ENCODE measurements at regions not wholly inside any gene's neighbourhood (a gene's known extent, or its start where the extent isn't known, plus 50 kb on each side); places are given as distances from the start of the nearest gene placed in this dataset.

GRCh38 chr20:48395816-48396546 is 431.8 kb downstream of the PREX1 start:
- TF ChIP-seq EP300 (IDR thresholded peaks at IDR 0.05; ENCODE audit: borderline replicate concordance) (no peak), TEAD4 (IDR thresholded peaks at IDR 0.05) (no peak), CEBPB (IDR thresholded peaks at IDR 0.05) (no peak), RAD21 (IDR thresholded peaks at IDR 0.05; ENCODE audit: low read depth) (no peak), TCF12 (IDR thresholded peaks at IDR 0.05; ENCODE audit: low read depth) (no peak), ZBTB7A (IDR thresholded peaks at IDR 0.05; ENCODE audit: low read depth) (no peak), CREB1 (IDR thresholded peaks at IDR 0.05; ENCODE audit: low read depth) (no peak), EGR1 (IDR thresholded peaks at IDR 0.05) (no peak), NFIC (IDR thresholded peaks at IDR 0.05) (no peak), FOXM1 (IDR thresholded peaks at IDR 0.05; ENCODE audit: borderline replicate concordance, low read depth) (no peak), TAF1 (IDR thresholded peaks at IDR 0.05; ENCODE audit: low read depth) (no peak), USF1 (IDR thresholded peaks at IDR 0.05) (no peak)
- TF ChIP-seq, protein P1, sequence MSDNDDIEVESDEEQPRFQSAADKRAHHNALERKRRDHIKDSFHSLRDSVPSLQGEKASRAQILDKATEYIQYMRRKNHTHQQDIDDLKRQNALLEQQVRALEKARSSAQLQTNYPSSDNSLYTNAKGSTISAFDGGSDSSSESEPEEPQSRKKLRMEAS (IDR thresholded peaks at IDR 0.05): no peak
- TF ChIP-seq, protein P2, sequence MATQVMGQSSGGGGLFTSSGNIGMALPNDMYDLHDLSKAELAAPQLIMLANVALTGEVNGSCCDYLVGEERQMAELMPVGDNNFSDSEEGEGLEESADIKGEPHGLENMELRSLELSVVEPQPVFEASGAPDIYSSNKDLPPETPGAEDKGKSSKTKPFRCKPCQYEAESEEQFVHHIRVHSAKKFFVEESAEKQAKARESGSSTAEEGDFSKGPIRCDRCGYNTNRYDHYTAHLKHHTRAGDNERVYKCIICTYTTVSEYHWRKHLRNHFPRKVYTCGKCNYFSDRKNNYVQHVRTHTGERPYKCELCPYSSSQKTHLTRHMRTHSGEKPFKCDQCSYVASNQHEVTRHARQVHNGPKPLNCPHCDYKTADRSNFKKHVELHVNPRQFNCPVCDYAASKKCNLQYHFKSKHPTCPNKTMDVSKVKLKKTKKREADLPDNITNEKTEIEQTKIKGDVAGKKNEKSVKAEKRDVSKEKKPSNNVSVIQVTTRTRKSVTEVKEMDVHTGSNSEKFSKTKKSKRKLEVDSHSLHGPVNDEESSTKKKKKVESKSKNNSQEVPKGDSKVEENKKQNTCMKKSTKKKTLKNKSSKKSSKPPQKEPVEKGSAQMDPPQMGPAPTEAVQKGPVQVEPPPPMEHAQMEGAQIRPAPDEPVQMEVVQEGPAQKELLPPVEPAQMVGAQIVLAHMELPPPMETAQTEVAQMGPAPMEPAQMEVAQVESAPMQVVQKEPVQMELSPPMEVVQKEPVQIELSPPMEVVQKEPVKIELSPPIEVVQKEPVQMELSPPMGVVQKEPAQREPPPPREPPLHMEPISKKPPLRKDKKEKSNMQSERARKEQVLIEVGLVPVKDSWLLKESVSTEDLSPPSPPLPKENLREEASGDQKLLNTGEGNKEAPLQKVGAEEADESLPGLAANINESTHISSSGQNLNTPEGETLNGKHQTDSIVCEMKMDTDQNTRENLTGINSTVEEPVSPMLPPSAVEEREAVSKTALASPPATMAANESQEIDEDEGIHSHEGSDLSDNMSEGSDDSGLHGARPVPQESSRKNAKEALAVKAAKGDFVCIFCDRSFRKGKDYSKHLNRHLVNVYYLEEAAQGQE (IDR thresholded peaks at IDR 0.05; ENCODE audit: low read depth): no peak

Measured in Ishikawa (cell line).